BJ (cell line): ENCODE measurements at regions not wholly inside any gene's neighbourhood (a gene's known extent, or its start where the extent isn't known, plus 50 kb on each side); places are given as distances from the start of the nearest gene placed in this dataset.

ENCODE experiments used
- CTCF ChIA-PET: fragments of 350-600 bp; formaldehyde crosslinking; extraction: SDS; loops from one replicate; lab custom pipeline; 2021; ENCODE audit warnings: antibody characterized with exemption, inconsistent platforms; lab: Yijun Ruan, JAX
- POLR2A ChIA-PET: fragments of 300-600 bp; sonication (Branson Sonifier 250); formaldehyde crosslinking; extraction: SDS; loops from one replicate; lab custom pipeline; 2021; ENCODE audit warnings: antibody characterized with exemption; lab: Charles Lee
- DNase-seq: peaks from one replicate; pipeline ENCODE4 v3.0.0-alpha.2; 2011; ENCODE audit warnings: low read depth
- H3K27me3 ChIP-seq: 2 replicates; pipeline ENCODE4 v1.6.0; 2011; ENCODE audit warnings: low read length; ENCODE audit not compliant: control insufficient read depth, insufficient read depth
- H3K36me3 ChIP-seq: 2 replicates; pipeline ENCODE4 v1.5.1; 2011; ENCODE audit warnings: low read length; ENCODE audit not compliant: control insufficient read depth, insufficient read depth
- H3K4me3 ChIP-seq: 2 replicates; pipeline ENCODE4 v1.5.1; 2011; ENCODE audit warnings: low read depth, mild to moderate bottlenecking, control low read depth, low read length
- TF ChIP-seq, protein P1 (sequence below): IDR thresholded peaks from 2 replicates; pipeline ENCODE4 v1.5.1; 2011; ENCODE audit warnings: low read depth, mild to moderate bottlenecking, control low read depth, inconsistent platforms, low read length, moderate library complexity; ENCODE audit not compliant: insufficient read depth

DNA sequence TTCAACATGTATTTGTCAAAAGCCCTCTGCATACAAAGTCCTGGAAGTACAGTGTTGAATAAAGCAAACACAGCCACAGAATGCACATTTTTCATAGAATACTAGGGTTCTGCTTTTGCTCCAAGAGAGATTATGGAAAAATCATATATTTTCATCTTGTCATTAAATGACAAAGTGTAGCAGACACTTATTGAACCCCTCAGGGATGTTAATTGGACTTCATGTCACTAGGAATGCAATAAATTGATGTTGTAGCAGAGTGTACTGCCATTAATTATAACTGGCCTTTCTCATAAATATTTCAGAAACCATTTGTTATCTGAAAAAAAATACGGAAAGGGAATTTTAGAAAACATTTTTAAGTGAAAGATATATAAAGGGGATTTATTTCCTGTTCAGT lies 64.5 kb upstream of the TAC1 start:
- TF ChIP-seq, protein P1, sequence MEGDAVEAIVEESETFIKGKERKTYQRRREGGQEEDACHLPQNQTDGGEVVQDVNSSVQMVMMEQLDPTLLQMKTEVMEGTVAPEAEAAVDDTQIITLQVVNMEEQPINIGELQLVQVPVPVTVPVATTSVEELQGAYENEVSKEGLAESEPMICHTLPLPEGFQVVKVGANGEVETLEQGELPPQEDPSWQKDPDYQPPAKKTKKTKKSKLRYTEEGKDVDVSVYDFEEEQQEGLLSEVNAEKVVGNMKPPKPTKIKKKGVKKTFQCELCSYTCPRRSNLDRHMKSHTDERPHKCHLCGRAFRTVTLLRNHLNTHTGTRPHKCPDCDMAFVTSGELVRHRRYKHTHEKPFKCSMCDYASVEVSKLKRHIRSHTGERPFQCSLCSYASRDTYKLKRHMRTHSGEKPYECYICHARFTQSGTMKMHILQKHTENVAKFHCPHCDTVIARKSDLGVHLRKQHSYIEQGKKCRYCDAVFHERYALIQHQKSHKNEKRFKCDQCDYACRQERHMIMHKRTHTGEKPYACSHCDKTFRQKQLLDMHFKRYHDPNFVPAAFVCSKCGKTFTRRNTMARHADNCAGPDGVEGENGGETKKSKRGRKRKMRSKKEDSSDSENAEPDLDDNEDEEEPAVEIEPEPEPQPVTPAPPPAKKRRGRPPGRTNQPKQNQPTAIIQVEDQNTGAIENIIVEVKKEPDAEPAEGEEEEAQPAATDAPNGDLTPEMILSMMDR: no peak
- Histone ChIP-seq H3K27me3 (no peaks in the 10 kb centered on the region), H3K36me3 (no peaks in the 10 kb centered on the region), H3K4me3 (no peak overlapping the region)
- CTCF ChIA-PET: no interaction called here
- DNase-seq: no peak
- POLR2A ChIA-PET: no interaction called here

DNA sequence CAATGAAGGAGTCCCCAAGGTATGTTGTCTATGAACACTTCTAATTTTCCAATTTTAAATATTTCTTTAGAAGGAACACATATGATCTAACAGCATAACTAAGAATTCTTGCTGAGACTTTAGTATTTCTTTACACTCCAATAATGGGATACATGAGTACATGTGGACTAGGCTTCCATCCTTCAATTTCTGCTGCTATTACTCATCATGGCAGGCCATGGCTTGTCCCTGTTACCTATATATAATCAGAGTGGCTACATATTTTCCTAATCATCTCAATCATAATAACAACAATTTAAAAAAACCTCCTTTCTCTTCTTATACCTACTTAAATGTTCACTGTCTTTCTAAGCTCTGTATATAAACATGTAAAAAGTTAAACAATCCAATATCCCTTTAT lies 60.3 kb upstream of the TAC1 start:
- Histone ChIP-seq H3K4me3 (no peak overlapping the region), H3K27me3 (no peaks in the 10 kb centered on the region), H3K36me3 (no peaks in the 10 kb centered on the region)
- CTCF ChIA-PET: no interaction called here
- TF ChIP-seq, protein P1: no peak
- DNase-seq: no peak
- POLR2A ChIA-PET: no interaction called here

DNA sequence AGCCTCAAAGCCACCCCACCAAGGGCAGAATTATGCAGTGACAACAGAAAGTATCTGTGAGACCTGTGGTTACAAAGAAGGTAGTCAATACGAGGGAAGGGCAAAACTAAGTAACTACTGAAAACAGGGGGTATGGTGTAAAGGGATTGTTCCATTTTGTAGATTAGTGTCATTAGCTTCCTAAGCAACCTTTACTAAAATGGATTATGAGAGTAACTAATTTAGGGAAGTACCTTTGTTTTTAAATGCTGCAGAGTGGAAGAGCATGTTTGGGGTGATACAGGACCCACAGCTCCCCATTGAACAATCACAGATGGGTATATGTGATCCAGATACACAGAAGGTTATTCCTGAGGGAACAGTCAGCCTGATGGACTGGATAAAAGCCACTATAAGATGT lies 51.3 kb upstream of the TAC1 start:
- Histone ChIP-seq H3K27me3 (no peaks in the 10 kb centered on the region), H3K4me3 (no peak overlapping the region), H3K36me3 (no peaks in the 10 kb centered on the region)
- TF ChIP-seq, protein P1: no peak
- ChIA-PET POLR2A (no interaction called here), CTCF (no interaction called here)
- DNase-seq: no peak
